Progenitor cell of endocrine pancreas (in vitro differentiated cells): ENCODE measurements at regions not wholly inside any gene's neighbourhood (a gene's known extent, or its start where the extent isn't known, plus 50 kb on each side); places are given as distances from the start of the nearest gene placed in this dataset.
A peak's percentile ranks its signal among the peaks of the same experiment; 100 is the strongest.

Experiments
- DNase-seq: peaks from one replicate; pipeline ENCODE4 v3.0.0; 2021; ENCODE audit warnings: low spot score; ENCODE audit not compliant: unreplicated experiment
- H3K27ac Mint-ChIP-seq: 2 replicates; pipeline ENCODE4 v1.8.0; 2021; ENCODE audit warnings: mild to moderate bottlenecking, moderate library complexity, mixed read lengths
- H3K27me3 Mint-ChIP-seq: 2 replicates; pipeline ENCODE4 v1.8.0; 2021; ENCODE audit warnings: mixed read lengths
- H3K36me3 Mint-ChIP-seq: 2 replicates; pipeline ENCODE4 v1.8.0; 2022; ENCODE audit warnings: mixed read lengths; ENCODE audit not compliant: insufficient read depth
- H3K4me1 Mint-ChIP-seq: 2 replicates; pipeline ENCODE4 v1.8.0; 2021; ENCODE audit warnings: low read depth, mixed read lengths
- H3K4me3 Mint-ChIP-seq: 2 replicates; pipeline ENCODE4 v1.8.0; 2021; ENCODE audit warnings: low read depth, mild to moderate bottlenecking, moderate library complexity, mixed read lengths
- H3K9me3 Mint-ChIP-seq: 2 replicates; pipeline ENCODE4 v1.8.0; 2021; ENCODE audit warnings: low read depth, mixed read lengths
- CTCF ChIP-seq: fragments of 200-600 bp; sonication (generic); IDR thresholded peaks from one replicate; pipeline ENCODE4 v1.5.0; 2021; ENCODE audit warnings: antibody characterized with exemption, mild to moderate bottlenecking; ENCODE audit not compliant: unreplicated experiment

- H3K4me3 Mint-ChIP-seq: no peak overlapping the region
- peaks cover 7% of the 10 kb centered on the region for H3K4me1 Mint-ChIP-seq
- no peaks in the 10 kb centered on the region for H3K9me3 Mint-ChIP-seq
- H3K27ac Mint-ChIP-seq: no peak overlapping the region
- TF ChIP-seq CTCF: no peak
- H3K36me3 Mint-ChIP-seq: no peaks in the 10 kb centered on the region
- H3K27me3 Mint-ChIP-seq: peaks cover 11% of the 10 kb centered on the region
- DNase-seq: no peak
Observed at GRCh38 chr11:127059750-127060149, 59.2 kb upstream of the KIRREL3 start.

- no peaks in the 10 kb centered on the region for H3K9me3 Mint-ChIP-seq
- no peak overlapping the region for H3K27ac Mint-ChIP-seq
- no peak for DNase-seq
- peaks cover 11% of the 10 kb centered on the region for H3K27me3 Mint-ChIP-seq
- peaks cover 6% of the 10 kb centered on the region for H3K4me1 Mint-ChIP-seq
- no peaks in the 10 kb centered on the region for H3K36me3 Mint-ChIP-seq
- no peak for TF ChIP-seq CTCF
- H3K4me3 Mint-ChIP-seq: no peak overlapping the region
Observed at GRCh38 chr11:127059286-127059685, 58.7 kb upstream of the KIRREL3 start.

GRCh38 chr11:127058524-127058923 lies 58.0 kb upstream of the KIRREL3 start:
- H3K27ac Mint-ChIP-seq: no peak overlapping the region
- no peak for TF ChIP-seq CTCF
- peaks cover 6% of the 10 kb centered on the region for H3K4me1 Mint-ChIP-seq
- H3K4me3 Mint-ChIP-seq: no peak overlapping the region
- H3K27me3 Mint-ChIP-seq: peaks cover 12% of the 10 kb centered on the region
- no peaks in the 10 kb centered on the region for H3K9me3 Mint-ChIP-seq
- no peaks in the 10 kb centered on the region for H3K36me3 Mint-ChIP-seq
- no peak for DNase-seq

- H3K36me3 Mint-ChIP-seq: no peaks in the 10 kb centered on the region
- H3K27me3 Mint-ChIP-seq: peaks cover 19% of the 10 kb centered on the region
- H3K27ac Mint-ChIP-seq: no peak overlapping the region
- H3K4me1 Mint-ChIP-seq: peaks cover 6% of the 10 kb centered on the region
- H3K9me3 Mint-ChIP-seq: no peaks in the 10 kb centered on the region
- DNase-seq: no peak
- no peak overlapping the region for H3K4me3 Mint-ChIP-seq
- no peak for TF ChIP-seq CTCF
Observed at GRCh38 chr11:127057126-127057525, 56.6 kb upstream of the KIRREL3 start.

GRCh38 chr11:127056338-127056971 lies 55.9 kb upstream of the KIRREL3 start:
- DNase-seq: no peak
- Mint-ChIP-seq H3K36me3 (no peaks in the 10 kb centered on the region), H3K4me3 (no peak overlapping the region), H3K27me3 (peaks cover 23% of the 10 kb centered on the region), H3K4me1 (peaks cover 6% of the 10 kb centered on the region), H3K27ac (peak overlapping the region; percentile 22), H3K9me3 (no peaks in the 10 kb centered on the region)
- no peak for TF ChIP-seq CTCF
